NCI-H146 treated with DMSO at 0.1 percent for 48 hours (cell line): ENCODE measurements at regions not wholly inside any gene's neighbourhood (a gene's known extent, or its start where the extent isn't known, plus 50 kb on each side); places are given as distances from the start of the nearest gene placed in this dataset.
A peak's percentile ranks its signal among the peaks of the same experiment; 100 is the strongest.
"Not testable (repeated sequence)": the region's sequence is repeated elsewhere in the genome, so short reads cannot be mapped to it uniquely, and the experiment has no call there.

Experiments used
- DNase-seq: peaks from one replicate; lab custom pipeline; 2025; ENCODE audit not compliant: unreplicated experiment; lab: John Stamatoyannopoulos, UW

DNA sequence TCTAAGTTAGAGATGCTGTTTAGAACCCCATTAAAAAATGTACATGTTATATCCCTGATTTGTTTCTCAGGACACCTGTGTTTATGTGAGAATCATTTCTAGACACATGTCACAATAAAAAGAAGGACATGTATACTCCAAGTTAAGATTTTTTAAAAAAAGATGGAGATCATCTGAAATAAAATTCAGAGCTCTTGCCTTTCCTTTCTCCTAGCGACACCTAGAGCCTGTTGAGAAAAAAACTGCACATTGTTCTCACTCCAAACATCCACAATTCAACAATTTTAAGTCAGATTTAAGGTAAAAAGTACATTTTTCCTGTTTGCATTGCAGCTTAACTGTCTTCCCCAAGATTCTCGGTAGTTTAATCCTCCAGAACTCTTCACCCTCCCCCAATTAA is 171.8 kb downstream of the ATP6V0E2 start:
- not testable (repeated sequence) for DNase-seq

DNA sequence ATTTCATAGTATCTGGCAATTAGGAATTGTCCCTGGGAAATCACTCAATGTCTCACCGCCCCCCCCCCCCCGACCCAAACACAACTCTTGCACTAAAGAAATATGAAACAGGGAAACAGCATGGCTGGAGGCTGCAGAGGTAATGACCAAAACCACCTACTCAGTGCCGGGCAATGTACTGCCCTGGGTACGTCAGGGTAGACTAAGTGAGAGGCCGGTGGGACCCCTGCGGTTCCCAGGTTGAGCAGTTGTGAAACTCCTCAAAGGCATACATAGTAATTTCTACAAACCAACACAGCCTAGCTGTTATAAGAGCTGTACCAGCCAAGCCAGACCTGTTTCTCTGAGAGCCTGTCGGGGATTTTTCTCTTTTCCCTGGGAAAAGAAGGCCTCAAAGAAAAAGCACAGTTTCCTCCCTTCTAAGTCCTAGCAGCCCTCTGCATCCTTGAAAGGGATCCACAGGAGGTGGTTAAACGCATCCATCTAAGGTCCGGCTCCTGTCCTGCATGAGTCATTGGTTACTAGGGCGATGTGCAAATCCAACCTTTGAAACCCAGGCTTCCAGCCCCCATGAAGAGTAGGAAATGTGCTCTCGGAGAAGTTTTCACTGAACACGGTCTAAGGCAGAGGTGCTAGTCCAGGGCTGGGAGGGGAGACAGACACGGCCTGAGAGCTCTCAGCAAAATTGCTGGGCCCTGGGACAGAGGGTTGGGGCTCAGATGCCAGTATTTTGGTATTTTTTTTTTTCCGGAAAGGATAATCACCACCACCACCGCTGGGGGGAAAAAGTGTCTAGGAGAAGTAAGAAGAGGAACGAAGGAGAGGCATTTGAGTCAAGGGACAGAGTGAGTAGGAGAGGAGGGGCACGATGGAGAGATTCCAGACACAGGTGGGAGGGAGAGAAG is 172.8 kb downstream of the ATP6V0E2 start:
- DNase-seq = not testable (repeated sequence)

DNA sequence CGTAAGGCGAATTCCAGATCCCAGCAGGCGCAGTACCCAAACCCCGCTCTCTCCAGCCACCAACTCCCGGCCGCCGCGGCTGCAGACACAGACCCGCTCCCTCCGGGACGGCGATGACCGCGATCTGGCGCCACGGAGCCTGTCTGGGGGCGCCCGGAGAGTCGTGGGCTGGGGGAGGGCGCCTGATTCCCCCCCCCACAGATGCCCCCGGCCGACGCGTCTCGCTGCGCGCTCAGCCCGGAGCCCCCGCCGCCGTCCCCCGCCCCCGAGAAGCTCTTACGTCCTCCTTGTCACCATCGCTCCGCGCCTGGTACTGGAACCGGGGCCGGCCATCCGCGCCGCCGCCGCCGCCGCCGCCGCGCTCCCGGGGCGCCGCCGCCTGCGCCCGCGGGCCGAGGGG is 173.6 kb downstream of the ATP6V0E2 start:
- not testable (repeated sequence) for DNase-seq

DNA sequence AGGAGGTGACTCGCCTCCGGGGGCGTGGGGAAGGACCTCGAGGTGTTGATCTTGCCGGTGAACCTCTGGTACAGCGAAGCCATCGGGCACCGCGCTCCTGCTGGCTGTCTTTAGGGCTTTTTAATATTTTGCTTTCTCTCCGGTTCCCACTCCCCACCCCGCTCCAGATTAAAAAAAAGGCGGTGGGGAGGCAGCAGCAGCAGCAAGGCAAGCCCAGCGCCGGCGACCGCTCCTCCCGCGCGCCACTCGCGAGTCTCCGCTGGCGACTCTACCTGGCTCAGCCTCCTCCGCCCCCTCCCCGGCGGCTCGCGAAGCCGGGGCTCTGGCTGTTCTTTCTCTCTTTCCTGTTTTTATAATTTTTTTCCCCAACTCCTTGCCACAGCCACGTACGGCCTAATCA is 174.0 kb downstream of the ATP6V0E2 start:
- DNase-seq = not testable (repeated sequence)

DNA sequence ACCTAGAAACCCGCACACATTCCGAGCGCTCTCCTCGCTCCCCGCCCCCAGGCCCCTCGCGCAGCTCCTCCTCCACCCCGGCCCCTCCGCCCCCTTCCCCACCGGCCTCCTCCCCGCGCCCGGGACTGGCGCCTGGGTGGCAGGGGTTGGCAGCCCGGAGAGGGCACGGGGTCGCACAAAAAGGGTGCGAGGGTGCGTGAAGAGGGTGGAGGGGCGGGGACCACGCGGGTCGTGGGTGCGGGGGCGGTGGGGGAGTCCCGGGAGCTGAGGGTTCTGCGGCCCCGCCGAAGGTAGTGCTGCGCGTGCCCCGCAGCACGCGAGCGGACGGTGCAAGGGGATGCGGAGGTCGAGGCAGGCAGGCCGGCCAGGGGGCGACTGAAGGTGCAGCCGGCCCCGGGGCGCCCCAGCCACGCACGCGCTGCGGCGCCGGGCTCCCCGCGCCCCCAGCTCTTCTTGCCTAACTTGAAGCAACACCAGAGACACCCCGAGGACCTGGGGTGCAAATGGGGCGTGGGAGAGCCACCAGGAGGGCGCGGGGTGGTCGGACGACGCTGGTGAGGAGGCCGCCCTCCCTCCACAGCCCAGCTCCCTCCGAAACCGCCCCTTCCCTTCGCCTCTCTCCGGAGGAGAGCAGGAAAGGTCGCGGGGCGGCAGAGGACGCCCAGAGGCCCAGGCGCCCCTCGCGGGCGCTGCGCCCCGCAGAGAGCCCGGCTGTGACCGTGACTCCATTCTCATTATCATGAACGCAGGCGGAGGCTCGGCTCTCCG is 174.7 kb downstream of the ATP6V0E2 start:
- not testable (repeated sequence) for DNase-seq

DNA sequence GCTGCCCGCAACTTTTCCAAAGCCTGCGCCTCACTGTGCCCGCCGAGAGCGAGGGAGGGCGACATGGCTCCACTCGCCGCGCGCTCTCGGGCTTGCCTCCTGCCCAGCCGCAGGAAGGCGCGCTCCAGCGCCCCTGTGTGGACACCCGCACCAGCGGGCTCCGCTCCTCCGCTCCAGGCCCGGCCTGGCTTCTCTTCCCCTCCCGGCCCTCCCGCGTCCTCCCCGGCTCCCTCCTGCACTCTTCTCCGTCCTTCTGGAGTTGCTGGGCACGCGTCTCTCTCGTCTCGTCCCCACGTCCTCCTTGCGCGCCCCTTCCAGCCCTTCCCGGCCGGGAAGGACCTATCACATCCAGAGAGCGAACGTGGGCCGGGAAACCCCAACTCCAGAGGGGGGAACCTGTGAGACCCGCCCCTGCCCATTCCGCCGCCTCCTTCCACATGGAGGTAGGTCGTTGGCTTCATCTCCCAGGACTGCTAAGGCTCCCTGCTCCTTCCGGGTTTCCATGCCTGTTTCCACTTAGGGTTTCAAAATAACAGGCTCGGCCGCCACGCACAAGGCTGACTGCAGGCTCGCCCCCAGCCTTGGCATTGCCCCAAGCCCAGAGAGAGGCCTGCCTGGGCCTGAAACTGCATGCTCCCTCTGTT is 175.4 kb downstream of the ATP6V0E2 start:
- peak; percentile 21 for DNase-seq

DNA sequence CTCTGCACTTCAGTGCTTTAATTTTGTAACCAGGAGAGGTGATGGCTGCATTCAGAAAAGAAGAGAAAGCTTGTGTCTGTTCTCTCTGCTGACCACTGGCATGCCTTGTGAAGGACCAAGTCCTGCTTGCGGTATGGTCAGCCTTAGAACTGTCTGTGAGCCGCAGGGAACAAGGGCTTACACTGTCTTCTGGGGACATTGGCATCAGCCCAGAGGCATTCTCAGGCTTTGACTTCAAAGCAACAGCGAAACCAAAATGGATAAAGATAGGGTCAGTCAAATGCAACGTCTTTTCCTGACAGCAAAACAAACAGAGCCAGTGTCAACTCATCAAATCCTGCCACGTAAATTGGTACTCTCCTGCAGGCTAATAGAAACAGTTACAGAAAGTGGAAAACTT is 179.6 kb downstream of the ATP6V0E2 start:
- not testable (repeated sequence) for DNase-seq

DNA sequence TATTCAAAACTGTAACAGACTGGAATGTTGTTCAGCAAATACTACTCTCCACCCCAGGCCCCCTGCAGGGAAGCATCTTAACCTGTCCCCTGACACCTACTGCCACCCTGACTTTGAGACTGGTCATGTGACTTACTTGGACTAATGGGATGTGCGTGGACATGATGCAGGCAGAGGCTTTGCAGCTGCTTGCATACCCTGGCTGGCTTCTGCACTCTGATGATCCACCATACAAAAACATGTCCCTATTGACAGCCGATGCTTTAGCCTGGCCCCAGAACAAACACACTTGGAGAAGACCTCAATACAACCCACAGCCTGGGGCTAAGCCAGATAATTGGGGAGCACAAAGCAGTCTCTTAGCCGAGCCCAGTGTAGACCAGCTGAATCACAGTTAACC is 180.5 kb downstream of the ATP6V0E2 start:
- not testable (repeated sequence) for DNase-seq

DNA sequence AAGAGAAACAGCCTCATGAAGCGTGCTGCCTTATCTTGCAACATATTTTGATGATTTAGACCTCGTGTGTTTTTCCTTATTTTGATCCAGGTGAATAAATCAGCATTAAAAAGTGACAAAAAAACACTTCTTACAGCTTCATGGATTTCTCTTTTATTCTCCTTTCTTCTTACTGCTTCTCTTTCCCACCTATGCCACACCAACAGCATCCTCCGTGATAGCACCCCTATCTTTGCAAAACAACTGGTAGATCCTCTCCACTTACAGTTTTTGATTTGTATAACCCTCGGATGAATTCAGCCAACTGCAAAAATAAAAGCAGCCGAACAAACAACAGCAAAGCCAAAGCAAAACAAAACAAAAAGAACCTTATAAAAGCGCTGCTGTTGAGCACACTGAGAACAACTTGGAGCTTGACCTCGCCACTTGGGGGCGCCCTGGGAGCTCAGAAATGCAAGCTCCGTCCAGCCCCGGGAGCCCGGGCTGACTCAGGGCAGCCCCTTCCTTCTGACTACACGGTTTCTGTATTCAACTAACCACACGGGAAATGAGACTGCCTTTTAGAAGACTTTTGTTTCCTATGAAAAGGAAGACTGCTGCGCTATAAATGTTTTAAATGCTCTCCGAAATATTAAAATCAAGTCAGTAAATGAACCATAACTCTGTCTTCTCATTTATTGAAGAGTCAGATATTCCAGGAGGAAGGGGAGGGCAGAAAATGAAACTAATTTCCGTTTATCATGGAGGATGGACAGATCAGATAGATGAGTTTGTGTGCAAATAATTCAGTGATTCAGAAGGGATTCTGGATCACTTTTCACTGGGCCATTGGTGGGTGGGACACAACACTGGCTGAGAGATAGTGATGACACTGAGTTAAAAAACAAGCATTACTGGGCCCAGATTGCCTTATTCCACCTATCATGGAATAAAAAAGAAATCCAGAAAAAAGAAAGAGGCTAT is 186.8 kb downstream of the ATP6V0E2 start:
- not testable (repeated sequence) for DNase-seq

DNA sequence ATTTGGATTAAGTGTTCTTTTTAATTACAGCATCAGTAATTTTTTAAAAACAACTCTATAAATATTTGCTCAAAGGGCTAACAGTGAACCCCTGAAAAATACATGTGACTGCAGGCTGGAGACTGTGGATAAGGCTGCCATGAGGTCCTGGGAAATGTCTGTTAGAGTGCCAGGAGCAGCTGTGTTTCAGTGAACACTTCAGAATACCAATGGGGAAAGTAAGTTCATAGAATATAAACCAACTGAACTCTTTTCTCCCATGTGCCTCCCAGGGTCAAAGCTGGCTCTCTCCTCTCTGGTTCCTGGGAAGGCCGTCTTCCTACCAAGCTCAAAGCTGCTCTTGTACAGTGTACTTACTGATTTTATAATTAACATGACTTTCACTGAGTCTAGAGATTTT is 189.4 kb downstream of the ATP6V0E2 start:
- DNase-seq = not testable (repeated sequence)

DNA sequence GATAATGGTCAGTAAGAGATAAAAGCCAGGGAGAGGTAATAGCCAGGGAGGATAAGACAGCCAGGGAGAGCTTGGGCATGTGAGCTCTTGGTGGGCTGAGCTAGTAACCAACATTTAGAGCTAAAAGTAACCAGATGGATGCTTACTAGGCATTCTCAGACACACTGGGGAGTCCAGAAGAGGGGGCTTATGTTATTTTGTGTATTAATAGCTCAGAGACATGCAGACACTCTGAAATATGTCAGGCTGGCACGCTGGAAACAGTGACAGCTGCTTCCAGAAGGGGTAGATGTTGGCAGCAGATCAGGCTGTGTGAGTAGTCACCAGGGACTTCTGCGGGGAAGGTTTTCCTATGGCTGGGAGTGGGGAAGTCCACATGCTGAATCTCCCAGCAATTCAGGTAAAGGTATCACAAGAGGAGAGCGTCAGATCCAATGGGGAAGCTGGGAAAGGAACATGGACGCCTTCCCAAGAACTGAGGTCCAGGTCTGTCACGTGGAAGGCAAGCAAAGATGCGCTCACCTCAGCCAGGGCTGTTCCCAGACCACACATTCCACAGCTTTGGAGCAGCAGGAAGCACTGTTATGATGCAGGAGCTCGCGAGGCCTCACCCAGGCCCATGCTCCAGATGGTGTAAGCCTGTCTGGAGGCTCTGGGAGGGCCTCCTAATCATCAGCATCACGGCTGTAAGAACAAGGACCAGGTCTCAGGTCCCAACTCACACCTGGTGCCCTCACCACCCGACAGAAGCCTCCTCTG is 196.0 kb downstream of the ATP6V0E2 start:
- DNase-seq = not testable (repeated sequence)

DNA sequence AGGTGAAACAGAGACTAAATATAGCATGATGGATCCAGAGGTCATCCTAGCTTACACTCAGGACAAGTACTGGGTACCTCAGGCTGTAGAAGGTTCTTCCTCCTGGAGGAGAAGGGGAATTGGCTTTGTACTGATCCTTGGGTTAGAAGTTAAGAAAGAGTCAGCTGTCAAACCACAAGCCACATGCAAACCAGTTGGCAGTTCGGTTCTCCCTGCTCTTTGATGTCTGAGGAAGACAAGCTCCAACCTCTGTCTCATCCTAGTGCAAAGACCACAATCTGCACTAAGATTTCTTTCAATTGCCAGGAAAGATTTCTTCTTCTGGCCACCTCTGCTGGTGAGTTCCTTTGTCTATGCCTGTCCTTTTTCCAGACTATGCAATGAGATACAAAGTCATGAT is 203.8 kb downstream of the ATP6V0E2 start:
- not testable (repeated sequence) for DNase-seq

DNA sequence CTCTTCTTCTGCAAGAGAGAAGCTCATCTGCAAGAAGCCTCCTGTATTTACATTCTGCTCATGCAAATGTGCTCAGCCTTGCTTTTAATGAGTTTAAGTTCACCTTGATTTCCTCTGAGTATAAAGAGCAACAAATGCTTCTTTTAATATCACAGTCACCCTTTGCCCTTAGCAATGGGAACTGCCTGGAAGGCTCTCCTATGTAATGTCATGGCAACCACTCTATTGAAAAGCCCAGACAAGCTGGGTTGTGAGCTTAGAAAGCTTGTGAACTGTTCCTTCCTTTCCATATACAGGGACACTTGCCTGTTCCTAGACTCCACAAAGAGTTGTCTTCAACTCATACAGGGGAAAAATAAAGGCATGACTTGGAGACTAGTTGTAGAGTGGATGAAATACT is 208.1 kb downstream of the ATP6V0E2 start:
- not testable (repeated sequence) for DNase-seq

DNA sequence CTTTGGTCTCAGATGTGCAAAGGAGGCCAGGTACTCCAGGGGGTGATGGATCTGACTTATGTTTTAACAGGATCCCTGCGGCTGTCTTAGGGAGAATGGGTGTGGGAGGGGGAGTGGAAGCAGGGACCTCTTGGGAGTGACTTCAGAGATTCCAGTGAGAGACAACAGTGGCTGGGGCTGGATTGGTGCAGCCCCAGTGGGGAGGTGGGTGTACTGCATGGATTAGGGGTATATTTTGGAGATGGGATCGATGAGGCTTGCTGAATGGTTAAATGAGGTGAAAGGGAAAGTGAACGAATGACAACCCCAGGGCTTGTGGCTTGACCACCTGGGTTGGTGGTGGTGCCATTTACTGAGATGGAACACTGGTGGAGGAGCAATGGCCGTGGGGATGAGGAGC is 211.0 kb downstream of the ATP6V0E2 start:
- not testable (repeated sequence) for DNase-seq

DNA sequence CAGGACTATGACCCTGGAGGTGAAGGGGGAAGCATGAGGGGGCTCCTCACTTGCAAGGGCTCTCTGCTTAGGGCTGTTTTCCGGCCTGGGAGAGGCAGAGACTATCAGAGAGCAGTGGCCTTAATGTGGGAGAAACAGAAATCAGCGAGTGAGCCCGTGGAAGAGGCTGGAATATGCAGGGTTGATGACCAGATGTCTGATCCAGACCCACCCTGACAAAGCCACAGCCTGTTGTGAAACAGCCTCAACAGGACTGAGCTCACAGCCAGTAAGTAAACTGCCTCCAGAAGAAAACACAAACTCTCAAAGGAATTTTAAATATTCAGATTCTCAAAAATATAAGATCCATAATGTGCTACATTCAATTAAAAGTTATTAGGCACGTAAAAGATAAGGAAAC is 213.7 kb downstream of the ATP6V0E2 start:
- not testable (repeated sequence) for DNase-seq

DNA sequence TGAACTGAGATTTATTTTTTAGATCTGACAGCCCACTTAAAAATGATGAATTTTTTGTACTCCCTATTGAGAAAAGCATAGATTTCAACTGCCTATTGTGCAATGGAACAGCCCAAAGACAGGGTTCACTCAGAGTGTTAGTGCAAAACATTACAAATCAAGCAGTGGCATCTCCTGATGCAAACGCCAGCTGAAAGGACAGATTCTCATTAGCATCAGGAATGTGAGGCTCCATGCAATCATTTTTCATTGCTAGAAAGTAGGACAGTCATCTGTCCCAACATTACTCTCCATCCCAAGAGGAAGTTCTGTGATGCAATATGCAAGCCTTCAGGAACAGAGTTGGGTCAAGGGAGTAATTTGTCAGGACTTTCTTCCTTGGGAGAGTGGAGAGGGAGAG is 215.4 kb downstream of the ATP6V0E2 start:
- DNase-seq = not testable (repeated sequence)

DNA sequence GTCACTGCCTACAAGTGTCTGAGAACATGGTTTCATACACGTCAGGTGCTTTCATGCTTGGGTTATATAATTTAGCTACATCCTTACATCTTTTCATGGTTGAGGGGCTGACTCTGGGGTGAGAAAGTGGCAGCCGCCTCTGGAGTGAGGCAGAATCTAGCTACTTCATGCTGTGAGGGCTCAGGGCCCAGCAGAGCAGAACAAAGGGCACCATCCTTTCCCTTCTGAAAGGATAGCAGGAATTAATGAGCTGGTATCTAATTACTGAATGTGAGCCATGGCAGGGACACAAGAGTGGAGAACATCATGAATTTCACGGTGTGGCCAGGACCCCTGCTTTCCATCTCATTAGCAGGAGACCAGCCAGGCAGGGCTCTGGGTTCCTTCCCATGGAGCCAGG is 217.0 kb downstream of the ATP6V0E2 start:
- not testable (repeated sequence) for DNase-seq

DNA sequence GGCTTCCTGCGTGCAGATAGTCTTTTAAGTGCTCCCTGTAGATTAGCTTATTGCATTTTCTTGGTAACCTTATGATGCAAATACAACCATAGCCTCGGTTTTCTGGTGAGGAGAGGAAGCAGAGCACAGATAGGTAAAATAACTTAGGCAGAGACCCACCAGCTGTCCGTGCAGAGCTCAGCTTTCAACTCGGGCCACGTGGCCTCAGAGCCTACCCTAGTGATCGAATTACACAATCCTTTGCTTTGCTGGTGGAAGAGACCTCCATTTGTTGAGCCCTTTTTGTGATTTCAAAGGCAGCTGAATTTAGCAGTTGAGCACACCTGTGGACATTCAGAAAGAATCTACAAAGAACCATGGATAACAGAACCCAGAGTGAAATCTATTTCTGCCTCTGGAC is 220.1 kb downstream of the ATP6V0E2 start:
- DNase-seq = not testable (repeated sequence)

DNA sequence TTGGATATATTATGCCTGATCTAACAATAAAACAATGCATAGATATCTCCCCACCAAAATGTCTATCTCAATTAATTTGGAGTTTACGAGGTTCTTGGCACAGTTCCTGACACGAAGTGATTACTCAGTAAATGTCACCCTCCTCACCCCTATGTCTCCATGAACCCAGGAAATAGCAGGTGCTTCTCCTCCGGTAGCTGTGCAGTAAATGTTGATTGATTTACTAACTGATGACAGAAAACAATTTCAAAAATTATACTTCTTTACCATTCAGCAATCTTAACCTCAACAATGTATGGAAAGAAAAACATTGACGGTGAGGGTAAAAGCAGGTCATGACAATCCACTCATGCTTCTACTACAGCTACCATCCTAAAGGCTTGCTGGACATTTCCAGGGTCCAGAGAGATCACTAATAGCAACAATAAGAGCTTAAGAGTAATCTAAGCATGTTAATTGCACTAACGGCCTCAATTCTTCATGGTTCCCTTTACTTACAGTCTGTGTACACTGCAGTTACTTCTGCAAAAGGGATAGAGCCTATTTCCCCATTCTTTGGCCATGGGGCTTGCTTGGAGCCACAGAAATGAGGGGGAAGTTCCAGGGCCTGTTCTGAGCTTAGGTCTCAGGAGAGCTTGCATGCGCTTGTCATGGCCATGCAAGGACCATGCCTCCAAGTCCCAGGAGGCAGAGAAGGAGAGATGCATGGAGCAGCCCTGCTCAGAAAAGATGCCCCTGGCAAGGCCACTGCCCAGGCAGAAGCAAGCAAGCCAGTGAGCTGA is 222.6 kb downstream of the ATP6V0E2 start:
- not testable (repeated sequence) for DNase-seq
